ENCODE measurements at regions not wholly inside any gene's neighbourhood (a gene's known extent, or its start where the extent isn't known, plus 50 kb on each side); places are given as distances from the start of the nearest gene placed in this dataset.

DNA sequence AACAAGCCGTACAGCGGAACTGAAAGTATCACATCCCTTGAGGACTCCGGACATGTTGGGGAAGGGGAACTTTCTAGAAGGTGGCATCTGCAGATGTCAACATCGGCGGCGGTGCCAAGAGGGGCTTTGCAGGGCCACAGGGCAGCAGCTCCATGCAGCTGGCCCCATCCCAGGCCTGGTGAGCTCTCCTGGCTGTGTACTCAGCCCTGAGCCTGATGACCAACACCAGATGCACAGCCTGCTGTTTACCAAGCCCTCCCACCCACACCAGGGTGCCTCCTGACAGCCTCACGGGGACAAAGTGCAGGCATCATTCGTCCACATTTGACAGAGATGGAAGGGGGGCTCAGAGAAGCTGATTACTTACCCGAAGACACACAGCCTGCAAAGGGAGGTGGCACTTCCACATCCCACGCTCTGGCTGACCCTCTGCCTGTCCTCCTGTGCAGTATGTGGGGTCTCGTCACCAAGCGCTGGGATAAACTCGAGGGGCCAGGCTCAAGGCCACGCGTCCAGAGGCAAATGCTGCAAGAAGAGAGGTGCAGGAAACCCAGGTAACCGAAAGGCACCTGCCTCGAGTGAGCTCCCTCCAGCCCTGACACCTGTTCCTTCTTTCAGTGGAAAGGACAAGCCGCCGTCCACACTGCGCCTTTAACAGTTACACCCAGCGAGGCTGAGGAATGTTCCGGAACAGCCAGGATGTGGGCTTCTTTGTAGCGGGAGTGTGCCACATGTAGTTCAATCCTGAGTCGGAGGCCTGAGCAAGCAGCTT is 69.0 kb upstream of the ASAP2 start:
- DNase-seq (ENCODE audit: low read depth in 2 of 2): no peak

DNA sequence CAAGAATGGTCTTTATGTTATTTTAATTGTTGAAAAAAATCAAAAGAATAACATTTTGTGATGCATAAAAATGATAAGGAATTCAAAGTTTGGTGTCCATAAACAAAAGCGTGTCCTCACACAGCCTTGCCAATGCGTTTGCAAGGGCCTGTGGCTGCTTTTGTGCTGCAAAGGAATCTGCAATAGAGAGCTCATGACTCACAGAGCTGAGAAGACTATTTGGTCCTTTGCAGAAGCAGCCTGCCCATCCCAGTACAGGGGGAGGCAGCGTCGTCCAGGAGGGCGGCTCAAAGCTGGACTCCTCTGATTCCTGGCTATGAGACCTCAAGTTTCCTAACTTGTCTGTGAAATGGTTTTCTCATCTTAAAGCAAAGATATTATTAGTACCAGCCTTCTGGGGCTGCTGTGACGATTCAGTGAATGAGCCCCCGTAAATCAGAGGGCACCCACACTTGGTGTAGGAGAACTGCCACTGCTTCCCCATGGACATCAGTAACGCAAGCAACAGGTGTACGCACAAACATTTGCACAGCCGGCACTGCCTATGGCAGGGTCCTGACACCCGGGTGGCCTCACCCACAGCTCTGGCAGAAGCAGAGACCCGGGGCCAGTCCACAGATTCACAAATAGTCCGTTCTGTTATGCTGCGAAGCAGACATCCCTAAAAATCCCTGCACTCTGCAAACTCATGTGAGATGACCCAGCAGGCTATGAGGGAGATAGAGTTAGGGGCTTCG is 70.6 kb upstream of the ASAP2 start:
- DNase-seq (ENCODE audit: low read depth in 2 of 2): no peak

DNA sequence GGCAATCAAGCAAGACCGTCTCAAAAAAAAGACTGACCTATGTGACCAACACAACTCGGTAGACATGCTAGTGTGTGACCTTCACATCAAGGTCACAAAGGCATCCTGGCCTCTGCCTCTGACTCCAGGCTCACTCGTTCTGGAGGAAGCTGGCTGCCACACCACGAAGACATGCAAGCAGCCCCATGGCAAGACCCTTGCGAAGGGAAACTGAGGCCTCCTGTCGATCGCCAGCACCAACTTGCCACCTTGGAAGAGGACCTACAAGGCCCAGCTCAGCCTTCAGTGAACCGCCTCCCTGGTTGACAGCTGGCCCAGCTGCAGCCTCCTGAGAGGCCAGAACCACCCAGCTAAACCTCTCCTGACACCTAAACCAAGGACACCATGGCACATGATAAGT is 79.3 kb upstream of the ASAP2 start:
- DNase-seq (ENCODE audit: low read depth in 2 of 2): no peak

DNA sequence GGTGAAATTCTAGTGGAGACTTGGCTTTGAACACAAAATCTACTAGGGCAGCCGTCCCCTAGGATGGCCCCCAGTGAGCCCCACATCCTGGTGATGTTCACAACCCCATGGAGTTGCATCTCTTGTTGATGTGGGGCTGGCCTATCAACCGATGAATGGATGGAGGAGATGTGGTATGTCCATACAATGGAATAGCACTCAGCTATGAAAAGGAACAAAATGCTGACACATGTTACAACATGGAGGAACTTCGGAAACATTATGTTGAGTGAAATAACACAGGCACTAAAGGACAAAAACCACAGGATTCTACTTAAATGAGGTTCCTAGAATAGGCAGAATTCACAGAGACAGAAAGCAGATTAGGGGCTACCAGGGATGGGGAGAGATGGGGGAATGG is 80.1 kb upstream of the ASAP2 start:
- DNase-seq (ENCODE audit: low read depth in 2 of 2): no peak

DNA sequence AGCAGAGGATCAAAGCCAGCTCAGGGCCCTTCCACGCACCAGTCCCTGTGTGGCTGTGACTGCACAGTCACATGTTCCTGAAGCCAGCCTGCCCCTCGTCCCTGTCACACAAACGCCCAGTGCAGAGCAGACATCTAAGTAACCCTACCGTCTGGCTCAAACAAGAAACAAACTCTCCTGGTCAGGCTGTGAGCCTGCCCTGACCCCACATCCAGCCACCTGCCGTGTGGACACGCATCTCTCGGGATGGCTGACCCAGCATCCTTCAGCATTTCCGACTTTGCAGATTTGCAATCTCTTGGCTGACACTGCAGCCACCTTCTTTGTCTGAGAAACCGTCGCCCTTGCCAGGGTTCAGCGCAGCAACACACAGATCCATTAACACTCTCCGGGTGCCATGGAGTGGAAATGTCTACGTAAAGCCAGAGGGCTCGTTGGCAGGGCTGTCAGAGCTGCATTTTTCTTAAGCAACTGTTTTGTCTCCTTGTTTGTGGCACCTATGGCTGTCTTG is 82.3 kb upstream of the ASAP2 start:
- peak; percentile 58 to 75 for DNase-seq (ENCODE audit: low read depth in 2 of 2)

DNA sequence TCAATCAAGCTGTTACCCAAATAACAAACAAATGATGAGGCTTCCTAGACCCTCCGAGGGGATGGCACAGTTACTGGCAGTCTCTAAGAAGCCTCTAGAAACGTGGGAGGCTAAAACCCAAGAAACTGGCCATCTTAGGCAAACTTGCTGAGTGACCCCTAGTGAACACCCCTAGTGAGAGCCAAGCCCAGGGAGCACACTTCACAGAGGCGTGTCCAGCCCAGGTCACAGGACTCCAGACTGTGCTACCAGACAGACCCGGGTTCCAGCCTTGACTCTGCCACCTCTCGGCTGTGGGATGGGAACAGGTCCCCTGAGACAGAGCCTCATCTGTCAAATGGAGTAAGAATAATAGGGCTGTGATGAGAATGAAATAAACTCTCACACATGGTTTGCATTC is 83.5 kb upstream of the ASAP2 start:
- DNase-seq (ENCODE audit: low read depth in 2 of 2): no peak

DNA sequence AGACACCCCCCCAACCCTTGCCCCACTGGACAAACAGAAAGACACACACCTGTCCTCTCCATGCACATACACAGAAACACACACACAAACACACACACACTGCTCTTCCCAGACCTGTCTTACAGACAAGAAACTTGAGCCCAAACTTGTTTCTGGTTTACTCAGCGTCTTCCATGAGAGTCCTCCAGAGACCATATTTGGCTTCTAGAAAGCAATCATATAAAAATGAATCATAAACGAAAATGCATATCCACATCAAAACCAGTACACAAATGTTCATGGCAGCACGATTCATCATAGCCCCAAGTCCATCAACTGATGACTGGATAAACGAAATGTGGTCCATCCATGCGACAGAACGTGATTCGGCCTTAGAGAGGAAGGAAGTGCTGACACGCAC is 84.2 kb upstream of the ASAP2 start:
- no peak for DNase-seq (ENCODE audit: low read depth in 2 of 2)

DNA sequence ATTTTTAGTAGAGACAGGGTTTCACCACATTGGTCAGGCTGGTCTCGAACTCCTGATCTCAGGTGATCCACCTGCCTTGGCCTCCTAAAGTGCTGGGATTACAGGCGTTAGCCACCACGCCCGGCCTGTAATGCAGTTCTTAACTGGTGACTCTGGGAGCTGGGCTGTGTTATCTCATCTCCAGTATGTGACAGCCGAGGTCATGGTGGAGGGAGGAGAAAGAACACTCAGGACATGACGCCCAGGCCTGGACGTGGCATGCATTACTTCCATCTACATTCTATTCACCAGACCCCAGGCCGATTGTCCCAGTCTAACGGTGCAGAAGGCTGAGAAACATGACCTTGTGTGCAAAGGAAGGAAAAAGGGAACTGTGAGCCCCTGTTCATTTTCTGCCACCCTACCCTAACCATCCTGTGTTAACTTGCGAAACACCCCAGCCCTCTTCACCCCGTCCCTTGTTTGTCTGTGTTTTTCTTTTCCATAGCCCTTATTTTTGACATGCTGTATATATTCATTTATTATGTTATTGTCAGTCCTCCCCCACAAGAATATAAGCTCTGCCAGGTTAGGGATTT is 88.1 kb upstream of the ASAP2 start:
- no peak for DNase-seq (ENCODE audit: low read depth in 2 of 2)

DNA sequence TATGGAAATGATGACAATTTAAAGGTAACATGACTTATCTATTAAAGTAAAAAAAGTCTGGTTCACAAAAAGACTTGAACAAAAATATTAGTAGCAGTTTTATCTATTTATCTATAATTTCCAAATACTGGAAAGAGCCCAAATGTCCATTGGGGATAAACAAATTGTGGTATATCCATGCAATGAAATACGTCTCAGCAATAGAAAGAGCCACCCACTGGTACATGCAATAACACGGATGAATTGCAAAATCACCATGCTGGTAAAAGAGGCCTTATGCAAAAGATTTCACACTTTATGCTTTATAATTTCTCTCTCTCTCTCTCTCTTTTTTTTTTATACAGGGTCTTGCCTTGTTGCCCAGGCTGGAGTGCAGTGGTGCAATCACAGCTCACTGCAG is 91.4 kb upstream of the ASAP2 start:
- no peak for DNase-seq (ENCODE audit: low read depth in 2 of 2)

DNA sequence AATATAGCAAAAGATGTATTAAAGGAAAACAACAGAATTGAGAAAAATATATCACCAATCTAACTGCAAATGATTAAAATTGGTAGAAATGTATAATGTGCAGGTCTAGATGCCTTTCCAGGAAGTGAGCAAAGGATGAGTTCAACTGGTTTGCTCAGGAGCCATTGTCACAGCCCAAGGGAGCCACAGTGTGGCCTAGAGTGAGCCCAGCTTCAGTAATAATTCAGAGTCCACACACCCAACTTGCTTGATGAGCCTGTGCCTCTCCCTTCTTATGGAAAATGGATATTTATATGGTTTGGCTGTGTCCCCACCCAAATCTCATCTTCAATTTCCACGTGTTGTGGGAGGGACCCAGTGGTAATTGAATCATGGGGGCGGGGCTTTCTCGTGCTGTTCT is 92.2 kb upstream of the ASAP2 start:
- DNase-seq (ENCODE audit: low read depth in 2 of 2): no peak

DNA sequence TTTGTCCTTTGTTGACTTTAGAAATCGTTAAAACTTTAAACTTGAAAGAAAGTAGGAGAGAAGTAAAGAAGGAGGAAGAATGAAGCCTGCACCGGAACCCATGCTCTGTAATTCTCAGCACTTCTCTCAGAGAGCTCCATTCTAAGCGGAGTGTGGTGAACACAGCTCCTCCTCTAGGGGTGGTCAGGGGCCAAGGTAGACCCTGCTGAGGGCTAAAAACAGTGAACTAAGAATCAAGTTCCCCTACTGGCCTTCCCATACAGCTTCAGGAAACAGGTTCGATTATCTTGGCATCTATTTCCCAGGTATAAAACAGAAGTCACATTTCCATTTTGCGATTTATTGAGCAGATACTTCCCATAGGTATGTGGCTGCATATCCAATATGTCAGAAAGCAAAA is 92.7 kb upstream of the ASAP2 start:
- no peak for DNase-seq (ENCODE audit: low read depth in 2 of 2)

DNA sequence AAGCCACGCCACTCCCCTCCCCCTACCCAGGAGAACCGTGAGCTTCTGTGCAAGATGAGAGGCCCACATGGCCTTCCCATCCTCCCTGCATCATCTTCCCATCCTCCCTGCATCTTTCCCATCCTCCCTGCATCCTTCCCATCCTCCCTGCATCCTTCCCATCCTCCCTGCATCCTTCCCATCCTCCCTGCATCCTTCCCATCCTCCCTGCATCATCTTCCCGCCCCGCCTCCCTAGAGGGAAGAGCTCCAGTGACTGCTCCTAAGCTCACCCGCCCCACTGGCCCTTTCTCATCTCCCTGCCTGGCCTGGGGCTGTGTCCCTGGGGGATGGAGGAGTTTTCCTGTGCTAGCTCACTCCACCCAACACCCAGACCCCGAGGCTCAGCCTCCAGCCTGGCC is 93.3 kb upstream of the ASAP2 start:
- no peak for DNase-seq (ENCODE audit: low read depth in 2 of 2)

DNA sequence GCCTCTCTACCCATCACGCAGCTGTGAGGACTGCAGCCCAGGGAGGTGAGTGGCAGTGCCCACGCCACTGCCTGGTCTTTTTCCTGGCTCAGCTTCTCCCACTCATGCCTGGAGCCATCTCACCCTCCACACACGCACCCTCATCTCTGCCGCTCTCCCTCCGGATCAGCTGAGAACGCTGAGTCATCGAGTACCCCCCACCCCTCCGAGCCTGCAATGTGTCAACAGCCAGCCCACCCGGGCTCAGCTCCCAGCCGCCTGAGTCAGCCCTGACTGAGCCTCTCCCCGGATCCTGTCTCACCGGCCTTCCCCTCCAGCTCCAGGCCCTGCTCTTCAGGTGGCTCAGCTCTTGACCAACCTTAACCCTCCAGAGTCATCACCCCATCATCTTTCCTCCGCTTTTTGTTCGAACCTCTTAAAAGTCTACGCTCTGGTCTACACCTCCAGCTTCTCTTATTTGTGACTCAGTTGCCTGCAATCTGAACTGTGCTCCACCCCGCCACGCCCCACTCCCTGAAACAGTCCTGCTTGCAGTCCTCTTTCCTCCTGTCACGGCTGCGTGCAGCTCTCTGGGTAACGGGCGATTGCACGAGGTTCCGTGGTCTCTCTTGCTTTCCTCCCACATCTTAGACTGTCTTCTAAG is 94.4 kb upstream of the ASAP2 start:
- peak in 1 of 2 donors; percentile 25 for DNase-seq (ENCODE audit: low read depth in 2 of 2)

DNA sequence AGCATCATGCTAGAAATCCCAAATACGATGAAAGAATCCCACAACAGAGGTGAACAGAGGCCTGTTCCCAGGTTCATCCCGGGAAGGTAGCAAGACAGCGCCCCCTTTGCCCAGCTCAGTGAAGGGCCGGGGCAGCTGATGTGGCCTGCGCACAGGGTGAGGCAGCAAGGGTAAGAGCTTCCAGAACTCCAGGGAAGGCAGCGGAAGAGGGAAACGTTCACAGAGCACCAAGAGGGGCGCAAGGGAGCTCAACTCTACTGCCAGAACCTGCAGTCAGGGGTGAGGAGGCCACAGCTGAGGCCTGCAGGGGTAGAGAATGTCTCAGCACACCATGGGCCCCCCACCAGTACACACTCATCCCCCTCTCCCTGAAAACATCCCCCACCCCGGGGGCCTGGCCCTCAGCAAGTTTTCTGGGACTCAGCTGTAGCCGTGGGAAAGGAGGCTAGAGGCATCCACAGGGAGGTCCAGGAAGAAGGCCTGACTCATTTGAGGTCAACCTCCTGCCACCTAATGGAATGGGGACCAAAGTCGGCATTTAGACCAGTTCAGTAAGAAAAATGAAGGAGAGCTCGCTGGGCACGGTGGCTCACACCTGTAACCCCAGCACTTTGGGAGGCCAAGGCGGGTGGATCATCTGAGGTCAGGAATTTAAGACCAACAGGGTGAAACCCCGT is 95.6 kb upstream of the ASAP2 start:
- DNase-seq (ENCODE audit: low read depth in 2 of 2): no peak

DNA sequence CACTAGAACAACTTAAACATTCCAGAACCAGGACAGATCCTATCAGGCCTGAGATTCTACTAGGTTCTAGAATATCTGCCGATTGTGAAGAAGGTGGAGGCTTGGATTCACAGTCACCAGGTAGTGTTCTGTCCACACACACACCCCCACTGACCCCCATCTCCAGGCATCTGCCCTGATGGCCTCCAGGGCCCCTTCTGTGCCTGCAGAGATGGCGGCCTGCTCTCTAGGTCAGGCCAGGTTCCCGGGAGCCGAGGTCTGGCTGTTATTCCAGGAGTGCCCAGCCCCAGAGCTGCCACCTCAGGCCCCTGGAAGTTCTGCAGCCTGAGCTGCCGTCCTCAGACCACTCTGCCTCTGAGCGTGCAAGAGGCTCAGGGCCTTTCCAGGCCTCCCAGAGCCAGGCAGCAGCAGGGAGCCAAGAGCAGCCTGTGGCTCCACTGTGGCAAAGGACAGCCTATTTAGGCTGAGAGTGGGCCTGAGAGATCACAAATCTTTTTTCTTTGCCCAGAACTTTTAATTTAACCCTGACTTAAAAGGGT is 96.2 kb upstream of the ASAP2 start:
- no peak for DNase-seq (ENCODE audit: low read depth in 2 of 2)

DNA sequence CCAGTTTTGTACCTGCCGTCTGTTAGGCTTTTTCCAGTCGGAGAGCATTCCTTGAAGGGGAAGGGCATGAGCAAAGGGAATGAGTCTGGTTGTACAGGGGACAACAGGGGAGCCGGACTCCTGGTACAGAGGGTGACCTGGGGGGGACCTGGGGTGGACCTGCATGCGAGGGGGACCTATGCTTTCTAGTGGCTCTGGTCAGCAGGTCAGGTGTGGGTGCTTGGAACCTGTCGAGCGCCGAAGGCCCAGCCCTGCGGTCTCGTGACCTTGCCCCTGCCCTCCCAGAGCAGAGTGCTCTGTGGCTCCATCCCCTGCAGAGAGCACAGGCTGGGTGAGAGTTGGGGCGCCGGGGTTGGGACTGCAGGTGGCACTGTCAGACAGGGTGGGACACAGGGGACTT is 96.7 kb upstream of the ASAP2 start:
- DNase-seq (ENCODE audit: low read depth in 2 of 2): no peak

DNA sequence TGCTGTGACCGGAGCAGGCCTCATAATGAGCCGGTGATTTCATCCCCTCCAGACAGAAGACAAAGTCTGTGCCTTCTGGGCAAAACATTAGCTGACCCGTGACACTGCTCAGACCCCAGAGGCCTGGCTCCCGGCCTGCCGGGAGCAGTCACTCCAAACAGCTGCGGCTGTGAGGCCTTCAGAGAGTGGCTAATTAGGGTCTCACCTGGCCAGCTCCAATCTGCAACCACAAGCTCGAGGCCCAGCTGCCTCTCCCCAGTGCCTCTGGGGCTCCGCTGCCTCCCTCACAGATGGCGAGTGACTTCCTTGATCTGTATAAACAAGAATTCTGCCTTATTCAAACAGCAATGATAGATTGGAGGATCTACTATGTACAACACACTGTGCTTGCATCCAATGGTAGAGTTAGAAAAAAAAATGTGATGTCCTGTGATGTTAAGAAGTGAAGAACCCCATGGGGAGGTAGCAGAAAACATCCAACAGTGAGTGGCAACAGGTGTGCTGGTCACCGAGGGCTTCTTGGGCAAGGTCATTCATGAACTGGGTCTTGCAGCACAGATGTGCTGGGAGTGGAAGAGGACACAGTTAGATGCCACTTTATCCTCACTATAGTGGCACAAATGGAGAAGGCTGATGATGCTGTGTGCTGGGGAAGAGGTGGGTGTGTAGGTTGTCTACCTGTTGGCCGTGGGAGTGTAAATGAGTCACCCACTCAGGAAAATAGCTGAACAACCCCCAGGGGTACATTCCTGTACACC is 98.2 kb upstream of the ASAP2 start:
- DNase-seq (ENCODE audit: low read depth in 2 of 2): no peak

DNA sequence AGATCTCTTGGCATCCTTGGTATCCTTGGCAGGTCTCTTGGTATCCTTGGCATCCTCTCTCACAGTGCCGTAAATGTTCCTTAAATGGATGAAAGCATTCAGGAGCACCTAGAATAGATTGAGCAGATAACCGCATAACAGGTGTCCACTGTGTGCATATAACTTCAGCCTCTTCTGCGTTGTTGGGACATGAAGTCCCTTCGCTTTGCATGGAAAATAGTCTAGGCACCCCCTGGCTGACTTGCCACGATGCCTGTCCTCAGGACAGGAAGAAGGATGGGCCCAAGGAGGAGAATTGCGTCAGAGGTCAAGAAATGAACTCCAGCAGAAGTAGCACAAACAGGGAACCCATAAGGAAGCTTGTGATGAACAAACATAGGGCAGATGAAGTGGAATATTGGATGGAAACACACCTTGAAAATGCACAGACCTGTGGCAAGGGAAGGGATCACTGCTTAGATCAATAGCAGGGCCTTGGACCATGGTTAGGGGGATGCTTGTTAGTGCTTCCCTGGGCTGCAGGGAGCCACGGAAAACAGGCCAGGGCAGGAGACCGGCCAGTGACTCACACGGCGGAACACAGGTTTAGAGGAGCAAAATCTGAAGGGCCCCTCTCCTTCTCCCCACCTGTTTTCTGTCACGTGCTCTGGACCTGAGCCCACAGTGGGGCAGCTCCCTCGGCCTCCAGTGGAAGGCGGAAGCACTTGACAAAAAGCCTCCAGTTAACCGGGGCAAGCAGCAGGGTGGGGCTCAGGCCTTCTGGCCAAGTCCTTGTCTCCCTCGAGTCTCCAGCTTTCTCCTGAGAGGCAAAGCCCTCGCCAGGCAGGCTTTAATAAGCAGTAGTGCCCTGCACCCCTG is 99.2 kb upstream of the ASAP2 start:
- no peak for DNase-seq (ENCODE audit: low read depth in 2 of 2)

DNA sequence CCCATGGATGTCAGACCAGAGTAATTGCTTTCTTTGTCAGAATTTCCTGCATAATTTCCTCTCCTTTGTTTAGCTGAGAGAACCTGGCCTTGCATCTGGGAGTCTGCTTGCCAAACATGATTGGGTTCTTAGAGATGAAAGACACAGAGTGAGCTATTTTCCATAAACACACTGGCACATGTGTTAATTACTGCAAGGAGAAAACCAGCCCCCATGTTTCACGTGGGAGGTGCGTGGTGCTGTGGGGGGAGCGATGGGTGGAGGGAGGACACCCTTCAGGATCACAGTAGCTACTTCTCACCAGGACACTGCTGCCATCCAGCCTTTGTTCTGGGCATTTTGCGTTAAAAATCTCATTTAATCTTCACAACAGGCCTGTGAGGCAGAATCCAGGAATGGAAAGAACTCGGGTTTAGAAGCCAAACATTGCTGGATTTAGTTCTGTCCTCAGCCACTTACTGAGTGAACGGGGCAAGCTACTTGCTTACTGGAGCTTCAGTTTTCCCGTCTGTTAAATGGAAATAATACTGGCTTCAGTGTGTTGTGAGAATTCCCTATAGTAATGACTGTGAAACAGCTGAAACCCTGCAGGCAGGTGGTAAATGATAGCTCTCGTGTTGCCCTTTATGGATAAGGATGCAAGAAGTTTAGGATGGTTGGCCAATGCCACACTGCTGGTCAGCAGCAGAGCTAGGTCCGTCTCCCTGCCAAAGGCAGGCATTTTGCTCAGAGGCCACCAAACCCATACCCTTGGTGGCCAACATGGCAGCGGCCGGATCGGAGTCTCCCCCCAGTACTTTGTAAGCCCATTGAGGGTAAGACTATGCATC is 100.1 kb upstream of the ASAP2 start:
- peak; percentile 66 to 94 for DNase-seq (ENCODE audit: low read depth in 2 of 2)

Data from dermis microvascular lymphatic vessel endothelial cell (primary cell).